HL-60/S4 treated with retinoic acid at 250 ng/mL for 4 days and 3 days (cell line): ENCODE measurements at regions not wholly inside any gene's neighbourhood (a gene's known extent, or its start where the extent isn't known, plus 50 kb on each side); places are given as distances from the start of the nearest gene placed in this dataset.

Experiments used
- in situ Hi-C: fragments of 300-500 bp; cut with MboI; formaldehyde crosslinking; loops from 2 replicates; pipeline ENCODE4 v1.7.0; 2022; ENCODE audit warnings: low sequenced_read_pairs

- in situ Hi-C loops: loop anchor here (25.0 kb wide), 1 partner anchor 712 kb away; no protein-coding TSS in a partner anchor
Observed at GRCh38 chr6:14924126-14925024, 321.5 kb upstream of the JARID2 start.

GRCh38 chr6:14925025-14925698 lies 320.7 kb upstream of the JARID2 start:
- in situ Hi-C loops: no loop called here

GRCh38 chr6:14925699-14926026 lies 320.2 kb upstream of the JARID2 start:
- in situ Hi-C loops: no loop called here

GRCh38 chr6:14927398-14927797 lies 318.5 kb upstream of the JARID2 start:
- in situ Hi-C loops: no loop called here

- in situ Hi-C loops: no loop called here
Observed at GRCh38 chr6:14929291-14929690, 316.6 kb upstream of the JARID2 start.

- in situ Hi-C loops: no loop called here
Observed at GRCh38 chr6:14930366-14930989, 315.4 kb upstream of the JARID2 start.

GRCh38 chr6:14932485-14933182 lies 313.2 kb upstream of the JARID2 start:
- in situ Hi-C loops: no loop called here

GRCh38 chr6:14933183-14933544 lies 312.7 kb upstream of the JARID2 start:
- in situ Hi-C loops: no loop called here

GRCh38 chr6:14934013-14934412 lies 311.9 kb upstream of the JARID2 start:
- in situ Hi-C loops: no loop called here

- in situ Hi-C loops: no loop called here
Observed at GRCh38 chr6:14934844-14935243, 311.0 kb upstream of the JARID2 start.

- in situ Hi-C loops: no loop called here
Observed at GRCh38 chr6:14936861-14937260, 309.0 kb upstream of the JARID2 start.

- in situ Hi-C loops: no loop called here
Observed at GRCh38 chr6:14943116-14943515, 302.8 kb upstream of the JARID2 start.

- in situ Hi-C loops: no loop called here
Observed at GRCh38 chr6:14944593-14944992, 301.3 kb upstream of the JARID2 start.

- in situ Hi-C loops: no loop called here
Observed at GRCh38 chr6:14945461-14946185, 300.2 kb upstream of the JARID2 start.

- in situ Hi-C loops: no loop called here
Observed at GRCh38 chr6:14946753-14947152, 299.1 kb upstream of the JARID2 start.

GRCh38 chr6:14948586-14949245 lies 297.2 kb upstream of the JARID2 start:
- in situ Hi-C loops: no loop called here

GRCh38 chr6:14950103-14950969 lies 295.5 kb upstream of the JARID2 start:
- in situ Hi-C loops: no loop called here

GRCh38 chr6:14950970-14951276 lies 294.9 kb upstream of the JARID2 start:
- in situ Hi-C loops: no loop called here

- in situ Hi-C loops: no loop called here
Observed at GRCh38 chr6:14951704-14952103, 294.2 kb upstream of the JARID2 start.
